HG03457 (cell line): ENCODE measurements at regions not wholly inside any gene's neighbourhood (a gene's known extent, or its start where the extent isn't known, plus 50 kb on each side); places are given as distances from the start of the nearest gene placed in this dataset.

ENCODE experiments used
- ATAC-seq: cut with Tn5 transposase; IDR thresholded peaks from one replicate; pipeline ENCODE4 v1.9.1; 2021; ENCODE audit warnings: moderate number of reproducible peaks; ENCODE audit not compliant: unreplicated experiment

- no peak for ATAC-seq
Observed at GRCh38 chr10:107814865-107815487, 650.5 kb upstream of the SORCS1 start.

GRCh38 chr10:107813451-107814162 is 649.1 kb upstream of the SORCS1 start:
- ATAC-seq = no peak

GRCh38 chr10:107809889-107810288 is 645.4 kb upstream of the SORCS1 start:
- no peak for ATAC-seq

- no peak for ATAC-seq
Observed at GRCh38 chr10:107807836-107808235, 643.3 kb upstream of the SORCS1 start.

GRCh38 chr10:107806026-107806425 is 641.5 kb upstream of the SORCS1 start:
- ATAC-seq = no peak

GRCh38 chr10:107803546-107803945 is 639.0 kb upstream of the SORCS1 start:
- no peak for ATAC-seq

- no peak for ATAC-seq
Observed at GRCh38 chr10:107800061-107800460, 635.6 kb upstream of the SORCS1 start.

GRCh38 chr10:107790271-107790670 is 625.8 kb upstream of the SORCS1 start:
- no peak for ATAC-seq

GRCh38 chr10:107771066-107771465 is 606.6 kb upstream of the SORCS1 start:
- ATAC-seq = no peak

GRCh38 chr10:107767185-107767584 is 602.7 kb upstream of the SORCS1 start:
- ATAC-seq = no peak

- no peak for ATAC-seq
Observed at GRCh38 chr10:107754814-107755213, 590.3 kb upstream of the SORCS1 start.

- no peak for ATAC-seq
Observed at GRCh38 chr10:107749235-107749634, 584.7 kb upstream of the SORCS1 start.

- no peak for ATAC-seq
Observed at GRCh38 chr10:107747851-107748250, 583.3 kb upstream of the SORCS1 start.

- no peak for ATAC-seq
Observed at GRCh38 chr10:107741971-107742370, 577.5 kb upstream of the SORCS1 start.

GRCh38 chr10:107740962-107741690 is 576.6 kb upstream of the SORCS1 start:
- no peak for ATAC-seq

- ATAC-seq = no peak
Observed at GRCh38 chr10:107739951-107740350, 575.4 kb upstream of the SORCS1 start.

GRCh38 chr10:107733328-107734130 is 569.0 kb upstream of the SORCS1 start:
- ATAC-seq = no peak

GRCh38 chr10:107732045-107732444 is 567.5 kb upstream of the SORCS1 start:
- no peak for ATAC-seq

- no peak for ATAC-seq
Observed at GRCh38 chr10:107728807-107729206, 564.3 kb upstream of the SORCS1 start.

- no peak for ATAC-seq
Observed at GRCh38 chr10:107727767-107728317, 563.3 kb upstream of the SORCS1 start.

GRCh38 chr10:107718864-107719263 is 554.4 kb upstream of the SORCS1 start:
- ATAC-seq = no peak
